Chondrocyte (in vitro differentiated cells): ENCODE measurements at regions not wholly inside any gene's neighbourhood (a gene's known extent, or its start where the extent isn't known, plus 50 kb on each side); places are given as distances from the start of the nearest gene placed in this dataset.

Experiments used
- DNase-seq: peaks from one replicate; pipeline ENCODE4 v3.0.0; 2021; ENCODE audit warnings: mixed read lengths, low spot score
- H3K27ac Mint-ChIP-seq: one replicate; pipeline ENCODE4 v1.8.0; 2021; ENCODE audit warnings: mild to moderate bottlenecking, moderate library complexity, mixed read lengths; ENCODE audit not compliant: unreplicated experiment
- H3K27me3 Mint-ChIP-seq: 2 replicates; pipeline ENCODE4 v1.8.0; 2021; ENCODE audit warnings: low read depth, mixed read lengths
- H3K36me3 Mint-ChIP-seq: 2 replicates; pipeline ENCODE4 v1.8.0; 2021; ENCODE audit warnings: low read depth, mixed read lengths
- H3K4me1 Mint-ChIP-seq: 2 replicates; pipeline ENCODE4 v1.8.0; 2021; ENCODE audit warnings: low read depth, mild to moderate bottlenecking, mixed read lengths
- H3K4me3 Mint-ChIP-seq: one replicate; pipeline ENCODE4 v1.8.0; 2021; ENCODE audit warnings: mild to moderate bottlenecking, moderate library complexity, mixed read lengths; ENCODE audit not compliant: unreplicated experiment
- H3K9me3 Mint-ChIP-seq: 2 replicates; pipeline ENCODE4 v1.8.0; 2021; ENCODE audit warnings: low read depth, mixed read lengths
- CTCF ChIP-seq: fragments of 200-600 bp; sonication (generic); IDR thresholded peaks from 2 replicates; pipeline ENCODE4 v1.5.0; 2021; ENCODE audit warnings: antibody characterized with exemption, mild to moderate bottlenecking, moderate library complexity

GRCh38 chr10:123475466-123475865 lies 190.7 kb upstream of the GPR26 start:
- Mint-ChIP-seq H3K4me3 (no peak overlapping the region), H3K4me1 (no peaks in the 10 kb centered on the region), H3K9me3 (no peaks in the 10 kb centered on the region), H3K27ac (no peak overlapping the region), H3K36me3 (no peaks in the 10 kb centered on the region), H3K27me3 (peaks cover 17% of the 10 kb centered on the region)
- DNase-seq: no peak
- TF ChIP-seq CTCF: no peak

DNA sequence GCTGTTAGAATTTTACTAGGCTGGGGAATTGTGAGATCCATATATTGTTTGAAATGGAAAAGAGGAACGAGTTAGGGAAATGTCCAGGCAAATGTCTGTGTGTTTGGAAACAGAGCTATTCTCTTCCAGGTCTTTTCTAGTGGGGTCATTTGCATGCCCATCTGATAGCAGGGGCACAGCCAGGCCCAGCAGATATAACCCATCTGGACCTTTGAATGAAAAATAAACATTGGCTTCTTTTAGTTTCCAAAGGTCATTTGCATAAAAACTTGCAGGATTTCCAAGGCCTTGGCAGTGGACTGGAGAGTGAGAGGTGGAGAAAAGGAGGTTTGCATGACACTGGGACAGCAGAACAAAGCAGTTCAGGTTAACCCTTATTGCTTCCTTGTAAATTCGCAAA lies 188.0 kb upstream of the GPR26 start:
- peaks cover 13% of the 10 kb centered on the region for H3K27me3 Mint-ChIP-seq
- TF ChIP-seq CTCF: no peak
- H3K9me3 Mint-ChIP-seq: no peaks in the 10 kb centered on the region
- H3K4me1 Mint-ChIP-seq: no peaks in the 10 kb centered on the region
- H3K4me3 Mint-ChIP-seq: no peak overlapping the region
- no peak overlapping the region for H3K27ac Mint-ChIP-seq
- DNase-seq: no peak
- no peaks in the 10 kb centered on the region for H3K36me3 Mint-ChIP-seq

- DNase-seq: no peak
- no peak for TF ChIP-seq CTCF
- Mint-ChIP-seq H3K9me3 (peaks cover 2% of the 10 kb centered on the region), H3K27ac (no peak overlapping the region), H3K4me3 (no peak overlapping the region), H3K4me1 (no peaks in the 10 kb centered on the region), H3K36me3 (no peaks in the 10 kb centered on the region), H3K27me3 (peaks cover 8% of the 10 kb centered on the region)
Observed at GRCh38 chr10:123479640-123480039, 186.5 kb upstream of the GPR26 start.

DNA sequence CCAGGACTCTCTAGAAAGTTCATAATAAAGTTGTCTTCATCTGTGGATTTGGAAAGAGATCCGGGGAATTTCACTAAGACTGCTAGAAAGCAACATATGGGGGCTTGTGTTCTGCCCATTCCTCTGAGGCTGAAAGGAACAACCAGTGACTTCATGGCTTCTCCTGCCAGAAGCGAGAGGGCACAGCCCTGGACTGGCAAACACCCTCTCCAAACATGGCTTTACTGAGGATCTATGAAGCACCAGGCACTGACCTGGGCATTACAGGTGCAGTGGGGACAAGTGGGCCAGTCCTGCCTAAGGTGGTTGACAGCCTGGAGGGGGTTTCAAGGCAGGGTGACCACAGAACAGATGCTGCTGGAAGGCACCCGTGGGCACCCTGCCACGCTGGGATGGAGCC lies 185.8 kb upstream of the GPR26 start:
- Mint-ChIP-seq H3K4me3 (no peak overlapping the region), H3K9me3 (peaks cover 2% of the 10 kb centered on the region), H3K4me1 (no peaks in the 10 kb centered on the region), H3K27me3 (peaks cover 5% of the 10 kb centered on the region), H3K36me3 (no peaks in the 10 kb centered on the region), H3K27ac (no peak overlapping the region)
- DNase-seq: no peak
- no peak for TF ChIP-seq CTCF

DNA sequence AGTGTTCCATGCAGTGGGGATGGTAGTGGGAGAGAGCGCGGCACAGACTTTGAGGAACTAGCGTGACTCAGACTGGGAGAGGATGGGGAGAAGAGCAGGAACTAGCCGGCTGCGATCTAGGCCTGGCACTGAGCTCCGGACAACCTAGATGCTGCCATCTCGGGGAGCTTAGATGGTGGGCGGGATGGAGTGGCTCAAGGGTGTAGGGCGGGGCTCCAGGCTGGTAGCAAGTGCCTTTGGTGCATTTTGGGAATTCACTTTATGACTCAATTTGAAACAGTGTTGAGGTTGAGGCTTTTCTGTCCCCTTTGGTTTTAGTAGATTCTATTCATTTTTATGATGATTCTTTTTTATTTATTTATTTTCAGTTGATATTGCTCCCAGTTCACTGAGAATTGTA lies 185.3 kb upstream of the GPR26 start:
- Mint-ChIP-seq H3K4me1 (no peaks in the 10 kb centered on the region), H3K27me3 (peaks cover 2% of the 10 kb centered on the region), H3K36me3 (no peaks in the 10 kb centered on the region), H3K4me3 (no peak overlapping the region), H3K9me3 (peaks cover 2% of the 10 kb centered on the region), H3K27ac (no peak overlapping the region)
- DNase-seq: no peak
- TF ChIP-seq CTCF: no peak
